PFSK-1 (cell line): ENCODE measurements at regions not wholly inside any gene's neighbourhood (a gene's known extent, or its start where the extent isn't known, plus 50 kb on each side); places are given as distances from the start of the nearest gene placed in this dataset.

Experiments used
- FOXP2 ChIP-seq: optimal IDR thresholded peaks from 2 replicates; pipeline ENCODE3; 2011; ENCODE audit warnings: borderline replicate concordance, control low read depth, inconsistent platforms; ENCODE audit not compliant: insufficient read depth; ENCODE audit errors: extremely low read length, extremely low read depth
- POLR2AphosphoS5 ChIP-seq: IDR thresholded peaks from 2 replicates; pipeline ENCODE4 v1.6.1; 2012; ENCODE audit warnings: low read depth, mild to moderate bottlenecking, control low read depth, low read length, moderate library complexity
- REST ChIP-seq, 2 experiments: IDR thresholded peaks; 2 replicates each; pipeline versions ENCODE4 v1.6.1 to v1.8.0; 2011 to 2012; ENCODE audit warnings: low read depth in 2 of 2, low read length in 2 of 2, control low read depth in 1 of 2, inconsistent platforms in 1 of 2, mild to moderate bottlenecking in 1 of 2, moderate library complexity in 1 of 2; ENCODE audit not compliant: insufficient read depth in 1 of 2
- SIN3A ChIP-seq: IDR thresholded peaks from 2 replicates; pipeline ENCODE4 v1.6.1; 2012; ENCODE audit warnings: mild to moderate bottlenecking, low read length, moderate library complexity, borderline replicate concordance; ENCODE audit not compliant: insufficient read depth
- TAF1 ChIP-seq: IDR thresholded peaks from 2 replicates; pipeline ENCODE4 v1.6.1; 2012; ENCODE audit warnings: low read length, control low read depth, borderline replicate concordance; ENCODE audit not compliant: insufficient read depth

GRCh38 chr10:4051011-4051640, 266.1 kb upstream of the KLF6 start:
- no peak for TF ChIP-seq REST (IDR thresholded peaks at IDR 0.05; ENCODE audit: insufficient read depth in 1 of 2, low read depth in 2 of 2, low read length in 2 of 2)
- no peak for TF ChIP-seq POLR2AphosphoS5
- no peak for TF ChIP-seq SIN3A
- TF ChIP-seq TAF1 = no peak

- TF ChIP-seq POLR2AphosphoS5 (no peak), TAF1 (no peak), SIN3A (no peak), FOXP2 (no peak), REST (IDR thresholded peaks at IDR 0.05; ENCODE audit: insufficient read depth in 1 of 2, low read depth in 2 of 2, low read length in 2 of 2) (no peak)
These were observed 265.1 kb upstream of the KLF6 start for GRCh38 chr10:4050061-4050460.

- TF ChIP-seq SIN3A = no peak
- no peak for TF ChIP-seq TAF1
- TF ChIP-seq FOXP2 = no peak
- TF ChIP-seq REST (IDR thresholded peaks at IDR 0.05; ENCODE audit: insufficient read depth in 1 of 2, low read depth in 2 of 2, low read length in 2 of 2) = no peak
- no peak for TF ChIP-seq POLR2AphosphoS5
These were observed 264.3 kb upstream of the KLF6 start for GRCh38 chr10:4049348-4049747.

- TF ChIP-seq POLR2AphosphoS5 (no peak), TAF1 (no peak), REST (IDR thresholded peaks at IDR 0.05; ENCODE audit: insufficient read depth in 1 of 2, low read depth in 2 of 2, low read length in 2 of 2) (no peak), SIN3A (no peak), FOXP2 (no peak)
These were observed 263.3 kb upstream of the KLF6 start for GRCh38 chr10:4048236-4048864.
